C4-2B (cell line): ENCODE measurements at regions not wholly inside any gene's neighbourhood (a gene's known extent, or its start where the extent isn't known, plus 50 kb on each side); places are given as distances from the start of the nearest gene placed in this dataset.

ENCODE experiments used
- ZFX ChIP-seq: fragments of 450-650 bp; IDR thresholded peaks from 2 replicates; pipeline ENCODE4 v1.6.1; 2017
- TF ChIP-seq, protein P1 (sequence below): fragments of 450-650 bp; conservative IDR thresholded peaks from 2 replicates; pipeline ENCODE4 v1.5.1; 2017; ENCODE audit warnings: mild to moderate bottlenecking

DNA sequence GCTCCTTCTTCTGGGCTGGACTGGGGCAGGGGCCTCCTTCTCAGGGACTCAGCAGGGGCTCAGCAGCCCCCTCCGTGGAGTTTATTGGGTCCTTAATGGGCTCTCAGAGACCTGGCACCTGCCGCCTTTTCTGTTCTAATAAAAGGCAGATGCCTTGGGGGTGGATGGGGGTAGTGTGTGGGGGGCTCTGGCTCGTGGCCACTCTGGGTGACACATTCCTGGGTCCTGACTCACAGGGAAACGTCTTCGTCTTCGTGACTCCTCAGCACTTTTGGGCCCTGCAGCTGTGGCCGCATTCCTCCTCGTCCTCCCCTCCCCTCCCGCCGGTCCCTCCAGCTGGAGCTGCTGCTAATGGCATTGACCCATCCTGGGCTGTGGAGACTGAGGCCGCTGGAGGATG is 107.8 kb upstream of the WNT4 start:
- TF ChIP-seq, protein P1, sequence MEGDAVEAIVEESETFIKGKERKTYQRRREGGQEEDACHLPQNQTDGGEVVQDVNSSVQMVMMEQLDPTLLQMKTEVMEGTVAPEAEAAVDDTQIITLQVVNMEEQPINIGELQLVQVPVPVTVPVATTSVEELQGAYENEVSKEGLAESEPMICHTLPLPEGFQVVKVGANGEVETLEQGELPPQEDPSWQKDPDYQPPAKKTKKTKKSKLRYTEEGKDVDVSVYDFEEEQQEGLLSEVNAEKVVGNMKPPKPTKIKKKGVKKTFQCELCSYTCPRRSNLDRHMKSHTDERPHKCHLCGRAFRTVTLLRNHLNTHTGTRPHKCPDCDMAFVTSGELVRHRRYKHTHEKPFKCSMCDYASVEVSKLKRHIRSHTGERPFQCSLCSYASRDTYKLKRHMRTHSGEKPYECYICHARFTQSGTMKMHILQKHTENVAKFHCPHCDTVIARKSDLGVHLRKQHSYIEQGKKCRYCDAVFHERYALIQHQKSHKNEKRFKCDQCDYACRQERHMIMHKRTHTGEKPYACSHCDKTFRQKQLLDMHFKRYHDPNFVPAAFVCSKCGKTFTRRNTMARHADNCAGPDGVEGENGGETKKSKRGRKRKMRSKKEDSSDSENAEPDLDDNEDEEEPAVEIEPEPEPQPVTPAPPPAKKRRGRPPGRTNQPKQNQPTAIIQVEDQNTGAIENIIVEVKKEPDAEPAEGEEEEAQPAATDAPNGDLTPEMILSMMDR: no peak
- TF ChIP-seq ZFX: no peak
